HFF-Myc (cell line): ENCODE measurements at regions not wholly inside any gene's neighbourhood (a gene's known extent, or its start where the extent isn't known, plus 50 kb on each side); places are given as distances from the start of the nearest gene placed in this dataset.

ENCODE experiments used
- DNase-seq: peaks from one replicate; pipeline ENCODE4 v3.0.0-alpha.2; 2011; ENCODE audit warnings: low read depth; ENCODE audit errors: extremely low read depth
- H3K4me3 ChIP-seq: replicated peaks from 2 replicates; pipeline ENCODE4 v1.5.1; 2011; ENCODE audit warnings: low read depth, mild to moderate bottlenecking, control low read depth, low read length
- CTCF ChIP-seq: IDR thresholded peaks from 2 replicates; pipeline ENCODE4 v1.5.1; 2012; ENCODE audit warnings: mild to moderate bottlenecking, low read depth, low read length, control low read depth; ENCODE audit errors: missing control alignments

GRCh38 chr10:29407280-29407858, 118.5 kb downstream of the LYZL1 start:
- TF ChIP-seq CTCF = no peak
- DNase-seq = no peak
- H3K4me3 ChIP-seq = no peak overlapping the region
